Lower leg skin (tissue), 4 donors: ENCODE measurements at regions not wholly inside any gene's neighbourhood (a gene's known extent, or its start where the extent isn't known, plus 50 kb on each side); places are given as distances from the start of the nearest gene placed in this dataset.
"Not testable (repeated sequence)": the region's sequence is repeated elsewhere in the genome, so short reads cannot be mapped to it uniquely, and the experiment has no call there.

Source experiments
- DNase-seq, 2 donors: peaks; one replicate each; pipeline ENCODE4 v3.0.0-alpha.2; 2019; ENCODE audit warnings: low spot score in 2 of 2
- H3K4me3 ChIP-seq: fragments of 200-600 bp; sonication (generic); 2 replicates; pipeline ENCODE4 v1.5.1; 2017; ENCODE audit warnings: mild to moderate bottlenecking, low read depth; ENCODE audit not compliant: poor library complexity, severe bottlenecking
- POLR2A ChIP-seq, 2 donors: fragments of 450-650 bp; IDR thresholded peaks; one replicate each; pipeline ENCODE4 v1.6.1; 2016 to 2017; ENCODE audit warnings: antibody characterized with exemption in 2 of 2, mild to moderate bottlenecking in 1 of 2, moderate library complexity in 1 of 2
- WGBS, 2 donors: methylation state at CpG; one replicate each; pipeline ENCODE4 v1.1.5; 2018; 5-methylcytosine and 5-hydroxymethylcytosine counted together
- intact Hi-C: fragments of 100-400 bp; cut with DNase I; formaldehyde crosslinking; loops from one replicate; pipeline ENCODE4 v1.15.0; 2023; ENCODE audit warnings: low total_unique reads
- TF ChIP-seq, protein P1 (sequence below), 3 donors: fragments of 450-650 bp; IDR thresholded peaks; one replicate each; pipeline ENCODE4 v1.5.1; 2016; ENCODE audit warnings: antibody characterized with exemption in 3 of 3, mild to moderate bottlenecking in 3 of 3, moderate library complexity in 2 of 3

DNA sequence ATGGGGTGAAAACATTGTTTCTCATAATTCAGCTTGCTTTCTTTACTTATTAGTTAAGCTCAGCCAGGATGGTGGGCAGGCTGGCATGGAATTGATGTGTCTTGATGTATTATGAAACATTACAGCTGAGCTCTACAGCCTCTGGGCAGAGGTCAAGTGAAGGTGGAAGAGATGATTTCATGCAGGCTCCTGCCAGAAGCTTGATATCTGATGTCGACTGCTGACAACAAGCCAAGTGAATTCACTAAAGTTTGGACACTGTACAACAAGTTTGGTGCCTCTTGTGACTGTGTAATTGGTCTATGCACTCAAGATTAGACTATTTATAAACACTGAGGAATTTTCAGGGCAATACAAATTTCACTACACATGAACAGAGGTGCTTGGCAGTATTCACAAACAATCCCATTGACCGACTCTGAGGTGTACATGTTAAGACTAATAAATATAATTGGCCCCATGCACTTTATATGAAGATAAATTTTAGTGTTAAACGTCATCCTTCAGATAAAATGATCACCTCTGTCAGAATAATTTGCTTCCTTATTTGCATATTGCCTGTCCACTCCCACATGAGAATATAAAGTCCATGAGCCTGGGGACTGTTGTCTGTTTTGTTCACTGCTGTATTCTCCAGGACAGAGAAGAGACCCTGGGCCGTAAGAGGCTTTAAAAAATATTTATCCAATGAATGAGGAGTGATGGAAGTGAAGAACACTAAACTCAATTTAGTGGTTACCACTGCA is 612.2 kb downstream of the IQCM start:
- 39% methylated on average over 4 of the region's 4 CpGs for WGBS, 2 donors
- DNase-seq, result no peak
- TF ChIP-seq, protein P1, sequence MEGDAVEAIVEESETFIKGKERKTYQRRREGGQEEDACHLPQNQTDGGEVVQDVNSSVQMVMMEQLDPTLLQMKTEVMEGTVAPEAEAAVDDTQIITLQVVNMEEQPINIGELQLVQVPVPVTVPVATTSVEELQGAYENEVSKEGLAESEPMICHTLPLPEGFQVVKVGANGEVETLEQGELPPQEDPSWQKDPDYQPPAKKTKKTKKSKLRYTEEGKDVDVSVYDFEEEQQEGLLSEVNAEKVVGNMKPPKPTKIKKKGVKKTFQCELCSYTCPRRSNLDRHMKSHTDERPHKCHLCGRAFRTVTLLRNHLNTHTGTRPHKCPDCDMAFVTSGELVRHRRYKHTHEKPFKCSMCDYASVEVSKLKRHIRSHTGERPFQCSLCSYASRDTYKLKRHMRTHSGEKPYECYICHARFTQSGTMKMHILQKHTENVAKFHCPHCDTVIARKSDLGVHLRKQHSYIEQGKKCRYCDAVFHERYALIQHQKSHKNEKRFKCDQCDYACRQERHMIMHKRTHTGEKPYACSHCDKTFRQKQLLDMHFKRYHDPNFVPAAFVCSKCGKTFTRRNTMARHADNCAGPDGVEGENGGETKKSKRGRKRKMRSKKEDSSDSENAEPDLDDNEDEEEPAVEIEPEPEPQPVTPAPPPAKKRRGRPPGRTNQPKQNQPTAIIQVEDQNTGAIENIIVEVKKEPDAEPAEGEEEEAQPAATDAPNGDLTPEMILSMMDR (IDR thresholded peaks at IDR 0.05), result no peak
- TF ChIP-seq POLR2A (IDR thresholded peaks at IDR 0.05), result no peak
- no peak overlapping the region for H3K4me3 ChIP-seq
- intact Hi-C loops, result no loop called here

DNA sequence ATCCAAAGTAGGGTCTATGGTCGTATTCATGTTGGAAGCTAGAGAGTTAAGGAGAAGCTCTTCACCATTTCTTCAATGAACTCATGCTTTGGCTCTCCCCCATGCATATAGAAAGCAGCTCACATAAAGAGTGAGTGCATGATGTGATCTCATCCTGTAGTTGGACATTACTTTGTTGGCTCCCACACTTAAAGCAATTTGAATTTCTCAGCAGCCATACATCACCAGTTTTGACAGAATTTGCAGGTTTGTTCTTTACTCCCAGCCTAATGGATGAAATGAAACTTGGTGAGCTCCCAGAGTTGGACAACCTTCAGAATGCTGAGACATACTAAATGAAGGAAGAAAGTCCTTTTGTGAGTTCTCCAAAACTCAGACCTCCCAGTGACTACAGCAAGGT is 613.5 kb downstream of the IQCM start:
- DNase-seq, result no peak
- TF ChIP-seq, protein P1 (IDR thresholded peaks at IDR 0.05), result no peak
- no peak for TF ChIP-seq POLR2A (IDR thresholded peaks at IDR 0.05)
- no peak overlapping the region for H3K4me3 ChIP-seq
- 0 to 60% methylated on average over 1 of the region's 1 CpG for WGBS, 2 donors
- intact Hi-C loops, result no loop called here

DNA sequence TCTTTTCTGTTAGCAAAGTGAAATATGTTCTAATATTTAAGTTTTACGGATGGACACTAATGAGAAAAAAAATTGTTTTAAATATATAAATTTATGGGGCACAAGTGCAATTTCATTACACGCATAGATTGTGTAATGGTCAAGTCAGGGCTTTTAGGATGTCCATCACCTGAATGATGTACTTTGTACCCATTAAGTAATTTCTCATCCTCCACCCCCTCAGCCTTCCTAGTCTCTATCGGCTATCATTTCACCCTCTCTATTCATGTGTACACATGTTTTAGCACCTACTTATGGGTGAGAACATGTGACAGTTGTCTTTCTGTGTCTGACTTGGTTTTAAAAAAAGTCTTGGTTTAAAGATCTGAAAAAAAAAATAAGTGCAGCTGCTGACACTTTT is 616.0 kb downstream of the IQCM start:
- no peak overlapping the region for H3K4me3 ChIP-seq
- TF ChIP-seq POLR2A (IDR thresholded peaks at IDR 0.05), result no peak
- TF ChIP-seq, protein P1 (IDR thresholded peaks at IDR 0.05), result no peak
- intact Hi-C loops, result no loop called here
- no peak for DNase-seq
- 69 to 85% methylated on average over 3 of the region's 3 CpGs for WGBS, 2 donors

DNA sequence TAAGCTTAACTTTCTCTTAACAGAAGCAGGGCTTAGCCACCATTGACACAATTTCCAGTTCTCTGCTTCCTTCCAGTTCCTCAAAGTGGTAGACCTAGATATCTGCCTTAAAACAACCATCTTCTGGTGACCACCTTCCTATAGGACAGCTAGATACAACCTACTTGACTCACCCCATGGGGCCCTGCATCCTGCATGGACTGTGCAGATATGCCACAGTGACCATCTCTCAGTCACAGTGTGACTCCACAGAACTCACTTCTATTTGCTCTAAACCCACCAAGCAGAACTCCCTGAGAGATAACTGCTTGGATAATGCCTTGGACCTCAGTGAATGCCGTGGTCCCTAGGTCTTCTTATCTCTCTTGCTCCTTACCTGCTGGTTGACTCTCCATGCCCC is 621.6 kb downstream of the IQCM start:
- intact Hi-C loops, result no loop called here
- no peak overlapping the region for H3K4me3 ChIP-seq
- 69 to 78% methylated on average over 1 of the region's 1 CpG for WGBS, 2 donors
- no peak for DNase-seq
- TF ChIP-seq, protein P1 (IDR thresholded peaks at IDR 0.05), result no peak
- no peak for TF ChIP-seq POLR2A (IDR thresholded peaks at IDR 0.05)

DNA sequence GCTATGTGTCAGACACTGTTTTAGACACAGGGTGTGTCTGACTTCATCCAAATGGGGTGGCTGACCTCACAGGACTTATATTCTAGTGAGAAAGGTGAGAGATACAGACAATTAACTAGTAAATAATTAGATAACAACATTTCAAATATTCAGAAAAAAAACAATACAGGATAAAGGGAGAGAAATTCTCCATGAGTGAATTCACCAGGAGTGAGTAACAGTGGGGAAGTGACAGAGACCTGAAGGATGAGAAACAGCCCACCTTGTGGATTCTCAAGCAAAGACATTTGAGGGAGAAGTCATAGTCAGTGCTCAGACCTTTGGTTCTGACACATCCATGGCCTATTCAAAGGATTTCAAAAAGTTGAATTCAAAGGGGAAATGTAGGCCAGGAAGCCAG is 627.9 kb downstream of the IQCM start:
- TF ChIP-seq, protein P1 (IDR thresholded peaks at IDR 0.05), result no peak
- TF ChIP-seq POLR2A (IDR thresholded peaks at IDR 0.05), result no peak
- no peak overlapping the region for H3K4me3 ChIP-seq
- intact Hi-C loops, result no loop called here

DNA sequence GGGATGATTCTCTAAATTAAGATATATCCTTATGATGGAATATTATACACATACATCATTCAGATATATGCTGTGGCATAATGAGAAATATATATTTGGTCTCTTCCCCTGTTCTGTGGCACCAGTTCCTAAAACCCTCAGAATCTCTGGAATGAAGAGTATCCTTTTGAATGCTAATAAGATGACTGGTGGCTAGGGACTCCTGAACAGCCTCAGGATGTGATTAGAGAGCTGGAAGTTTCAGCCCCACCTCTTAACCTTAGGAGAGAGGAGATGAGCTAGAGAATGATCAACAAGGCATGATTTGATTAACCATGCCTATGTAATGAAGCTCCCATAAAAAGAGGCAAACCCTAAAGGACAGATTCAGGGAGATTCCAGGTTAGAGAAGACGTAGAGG is 632.0 kb downstream of the IQCM start:
- no peak for TF ChIP-seq POLR2A (IDR thresholded peaks at IDR 0.05)
- TF ChIP-seq, protein P1 (IDR thresholded peaks at IDR 0.05), result no peak
- no peak for DNase-seq
- intact Hi-C loops, result no loop called here
- no peak overlapping the region for H3K4me3 ChIP-seq
- 89 to 90% methylated on average over 1 of the region's 1 CpG for WGBS, 2 donors

More for the DNA sequence above, 627.9 kb downstream of the IQCM start:
- DNase-seq, result no peak

DNA sequence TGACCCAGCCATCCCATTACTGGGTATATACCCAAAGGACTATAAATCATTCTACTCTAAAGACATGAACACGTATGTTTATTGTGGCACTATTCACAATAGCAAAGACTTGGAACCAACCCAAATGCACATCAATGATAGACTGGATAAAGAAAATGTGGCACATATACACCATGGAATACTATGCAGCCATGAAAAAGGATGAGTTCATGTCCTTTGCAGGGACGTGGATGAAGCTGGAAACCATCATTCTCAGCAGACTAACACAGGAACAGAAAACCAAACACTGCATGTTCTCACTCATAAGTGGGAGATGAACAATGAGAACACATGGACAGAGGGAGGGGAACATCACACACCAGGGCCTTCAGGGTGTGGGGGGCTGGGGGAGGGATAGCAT is 634.2 kb downstream of the IQCM start:
- H3K4me3 ChIP-seq, DNase-seq, intact Hi-C loops: not testable (repeated sequence)
- WGBS, 2 donors, result 76 to 78% methylated on average over 2 of the region's 2 CpGs
